Stimulated activated CD8-positive, alpha-beta memory T cell treated with anti-CD3 and anti-CD28 coated beads, Interleukin-15, amount 100 ng/mL, for 1 hour (primary cell): ENCODE measurements at regions not wholly inside any gene's neighbourhood (a gene's known extent, or its start where the extent isn't known, plus 50 kb on each side); places are given as distances from the start of the nearest gene placed in this dataset.
"Not testable (repeated sequence)": the region's sequence is repeated elsewhere in the genome, so short reads cannot be mapped to it uniquely, and the experiment has no call there.

Experiments
- DNase-seq: peaks from one replicate; pipeline ENCODE4 v3.0.0-alpha.2; 2020; ENCODE audit warnings: low read depth

GRCh38 chr3:5035113-5035512, 55.9 kb downstream of the BHLHE40 start:
- DNase-seq = no peak

DNA sequence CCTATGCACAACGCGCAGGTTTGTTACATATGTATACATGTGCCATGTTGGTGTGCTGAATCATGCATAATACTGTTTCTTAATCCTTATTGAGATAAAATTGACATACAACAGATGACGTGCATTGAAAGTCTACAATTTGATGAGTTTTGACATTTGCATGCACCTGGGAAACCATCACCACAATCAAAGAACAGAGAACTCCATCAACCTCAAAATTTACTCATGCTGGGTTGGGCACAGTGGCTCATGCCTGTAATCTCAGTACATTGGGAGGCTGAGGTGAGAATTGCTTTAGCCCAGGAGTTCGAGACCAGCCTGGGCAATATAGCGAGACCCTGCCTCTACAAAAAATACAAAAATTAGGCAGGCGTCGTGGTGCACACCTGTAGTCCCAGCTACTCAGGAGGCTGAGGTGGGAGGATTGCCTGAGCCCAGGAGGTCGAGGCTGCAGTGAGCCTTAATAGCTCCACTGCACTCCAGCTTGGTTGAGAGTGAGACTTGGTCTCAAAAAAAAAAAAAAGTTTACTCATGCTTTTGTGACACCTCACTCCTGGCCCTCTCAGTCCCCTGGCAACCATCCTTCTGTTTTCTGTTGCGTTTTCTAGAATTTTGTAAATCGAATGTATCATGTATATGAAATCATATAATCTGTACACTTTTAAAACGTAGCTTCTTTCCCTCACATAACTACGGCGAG, 56.6 kb downstream of the BHLHE40 start:
- no peak for DNase-seq

DNA sequence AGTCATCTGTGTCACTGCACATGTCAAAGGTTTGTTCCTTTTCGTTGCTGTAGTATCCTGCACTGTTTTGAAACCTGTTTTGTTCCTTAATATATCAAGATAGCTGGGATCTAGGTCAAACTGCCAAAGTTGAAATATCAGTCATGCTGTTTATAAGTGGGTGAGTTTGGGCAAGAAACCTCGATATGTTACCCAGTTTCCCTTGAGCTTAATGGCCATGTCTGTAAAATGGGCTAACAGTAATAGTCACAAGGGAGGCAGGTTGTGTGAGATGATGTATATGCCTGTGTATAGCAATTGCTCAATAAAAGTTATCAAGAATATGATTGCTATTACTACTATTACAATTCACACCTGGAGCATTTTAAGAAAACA, 57.1 kb downstream of the BHLHE40 start:
- no peak for DNase-seq

DNA sequence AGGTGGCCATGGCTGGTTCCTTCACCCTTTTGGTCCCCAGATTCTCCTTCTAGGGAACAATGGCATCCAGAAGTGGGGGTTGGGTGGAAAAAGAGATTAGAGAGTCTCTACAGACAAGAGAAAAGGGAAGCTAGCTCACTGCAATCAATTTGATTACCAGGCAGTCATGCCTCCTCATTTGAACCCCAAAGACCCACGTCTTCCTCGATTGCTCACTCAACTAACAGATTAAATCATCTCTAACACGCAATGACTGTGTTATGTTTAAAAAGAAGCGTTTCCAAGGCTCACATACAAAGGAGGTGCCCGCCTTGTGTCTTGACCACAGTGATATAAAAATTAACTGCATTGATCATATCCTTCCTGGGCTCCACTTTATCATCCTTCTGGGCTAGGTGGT, 57.6 kb downstream of the BHLHE40 start:
- no peak for DNase-seq

- DNase-seq = no peak
Measured at GRCh38 chr3:5039585-5039984, 60.3 kb downstream of the BHLHE40 start.

GRCh38 chr3:5041315-5041714, 62.1 kb downstream of the BHLHE40 start:
- no peak for DNase-seq

DNA sequence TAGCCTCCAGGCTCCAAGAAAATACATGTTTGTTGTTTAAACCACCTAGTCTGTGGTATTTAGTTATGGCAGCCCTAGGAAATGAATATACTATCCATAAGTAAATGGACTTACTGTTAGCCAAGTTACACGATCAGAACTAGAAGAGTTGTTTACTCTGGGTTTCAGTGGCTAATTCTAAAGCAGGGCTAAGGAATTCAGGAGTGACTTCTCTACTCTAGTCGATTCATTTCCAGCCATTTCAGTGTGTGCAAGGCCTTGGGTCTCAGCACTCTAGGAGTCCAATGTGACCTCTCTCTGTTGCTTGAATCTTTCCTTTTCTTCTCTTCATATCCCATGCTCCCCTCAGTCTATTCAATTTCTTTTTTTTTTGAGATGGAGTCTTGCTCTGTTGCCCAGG, 66.7 kb downstream of the BHLHE40 start:
- DNase-seq = no peak

DNA sequence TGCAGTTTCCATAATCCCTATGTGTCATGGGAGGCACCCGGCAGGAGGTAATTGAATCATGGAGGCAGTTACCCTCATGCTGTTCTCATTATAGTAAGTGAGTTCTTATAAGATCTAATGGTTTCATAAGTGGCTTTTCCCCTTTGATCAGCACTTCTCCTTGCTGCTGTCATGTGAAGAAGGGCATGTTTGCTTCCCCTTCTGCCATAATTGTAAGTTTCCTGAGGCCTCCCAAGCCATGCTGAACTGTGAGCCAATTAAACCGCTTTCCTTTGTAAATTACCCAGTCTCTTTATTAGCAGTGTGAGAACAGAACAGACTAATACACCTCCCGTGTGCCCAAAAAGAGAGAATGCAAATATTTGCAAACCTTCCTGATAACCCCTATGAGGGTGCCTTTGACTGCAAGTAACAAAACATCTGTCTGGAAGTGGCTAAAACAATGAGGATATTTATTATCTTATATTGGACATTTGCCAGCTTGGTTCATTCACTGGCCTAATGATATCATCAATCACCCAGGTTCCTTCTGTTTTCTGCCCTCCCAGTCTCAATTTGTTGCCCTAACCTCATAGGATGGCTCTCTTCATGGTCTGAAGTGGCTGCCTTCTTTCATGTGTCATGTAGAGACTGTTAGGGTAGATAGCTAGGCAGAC, 68.7 kb downstream of the BHLHE40 start:
- no peak for DNase-seq

DNA sequence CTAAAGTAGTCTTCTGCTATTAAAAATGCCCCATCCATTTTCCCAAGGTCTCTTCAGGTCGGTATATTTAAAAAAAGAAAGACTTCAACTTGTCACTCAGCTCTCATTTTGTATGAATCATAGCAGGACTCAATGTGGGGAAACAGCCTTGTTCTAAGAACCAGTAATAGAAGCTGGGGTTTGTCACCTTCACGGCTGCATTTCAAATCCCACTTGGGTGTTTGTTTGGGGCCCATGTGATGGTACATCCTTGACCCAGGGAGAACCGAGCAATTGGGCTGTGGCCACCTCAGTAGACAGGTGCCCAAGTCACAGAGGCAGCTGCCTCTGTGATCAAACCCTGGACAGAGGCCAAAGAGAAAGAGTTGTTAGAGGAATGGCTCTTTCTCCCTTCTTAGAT, 70.3 kb upstream of the ARL8B start:
- no peak for DNase-seq

- no peak for DNase-seq
Measured at GRCh38 chr3:5052247-5052646, 69.8 kb upstream of the ARL8B start.

GRCh38 chr3:5053021-5053831, 68.9 kb upstream of the ARL8B start:
- no peak for DNase-seq

GRCh38 chr3:5054098-5054497, 68.0 kb upstream of the ARL8B start:
- DNase-seq = no peak

DNA sequence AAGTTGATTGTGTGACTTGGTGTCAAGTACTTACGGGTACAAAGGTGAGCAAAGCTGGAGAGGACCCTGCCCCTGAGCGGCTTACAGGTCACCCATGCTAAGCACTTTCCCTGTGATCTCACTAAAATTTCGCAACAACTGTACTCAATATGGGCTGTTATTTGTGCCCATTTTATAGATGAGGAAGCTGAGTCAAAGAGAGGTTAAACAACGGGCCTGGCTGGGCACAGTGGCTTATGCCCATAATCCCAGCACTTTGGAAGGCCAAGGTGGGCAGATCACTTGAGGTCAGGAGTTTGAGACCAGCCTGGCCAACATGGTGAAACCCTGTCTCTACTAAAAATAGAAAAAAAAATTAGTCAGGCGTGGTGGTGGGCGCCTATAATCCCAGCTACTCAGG, 67.5 kb upstream of the ARL8B start:
- not testable (repeated sequence) for DNase-seq

DNA sequence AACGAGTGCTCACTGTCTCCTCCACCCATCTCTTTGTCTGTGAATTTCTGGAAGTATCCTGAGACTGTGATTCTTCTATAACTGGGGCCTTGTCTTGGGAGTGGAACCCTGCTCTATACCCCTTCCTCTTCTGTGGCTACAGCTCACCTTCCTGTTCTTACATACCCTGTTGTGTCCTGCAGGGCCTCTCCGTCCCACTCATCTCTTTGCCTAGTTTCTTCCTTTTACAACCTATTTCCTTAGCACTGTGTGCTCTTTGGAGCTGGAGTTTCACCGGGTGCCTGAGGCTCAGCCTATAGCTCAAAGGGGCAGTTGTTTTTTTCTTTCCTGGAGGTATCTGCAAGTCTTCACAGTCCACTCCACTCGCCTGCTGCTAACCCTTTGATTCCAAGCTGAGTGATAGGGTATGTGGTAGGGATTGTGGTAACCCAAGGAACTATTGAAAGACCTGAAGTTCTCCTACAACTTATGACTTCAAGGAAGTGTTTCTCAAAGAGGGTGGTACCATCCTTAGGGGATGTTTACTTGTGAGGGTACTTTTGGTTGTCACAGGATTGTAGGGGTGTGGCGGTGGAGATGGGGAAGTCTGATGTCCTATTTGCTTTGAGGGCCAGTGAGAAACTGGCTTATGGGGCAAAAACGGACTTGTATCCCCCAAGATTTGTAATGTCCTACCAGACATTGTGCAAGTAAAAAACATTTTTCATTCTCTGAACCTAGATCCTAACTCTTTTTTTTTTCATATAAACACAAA, 66.6 kb upstream of the ARL8B start:
- DNase-seq = no peak

- no peak for DNase-seq
Measured at GRCh38 chr3:5056111-5056391, 66.0 kb upstream of the ARL8B start.

DNA sequence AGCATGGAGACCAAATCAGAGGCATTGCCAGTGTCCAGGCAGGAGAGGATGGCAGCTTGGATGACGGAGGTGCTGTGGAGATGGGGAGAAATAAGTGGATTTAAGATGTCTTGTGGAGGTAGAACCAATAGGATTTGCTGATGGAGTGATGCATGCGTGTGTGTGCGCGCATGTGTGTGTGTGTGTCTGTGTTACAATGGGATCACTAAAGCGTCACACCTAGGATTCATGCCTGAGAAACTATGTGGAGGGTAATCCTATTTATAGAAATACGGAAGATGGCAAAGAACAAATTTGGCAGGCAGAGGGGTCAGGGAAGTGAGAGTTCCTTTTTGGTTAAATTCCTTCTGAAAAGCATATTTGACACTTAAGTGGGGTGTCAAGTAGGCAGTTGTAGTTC, 64.8 kb upstream of the ARL8B start:
- no peak for DNase-seq

GRCh38 chr3:5057857-5058324, 64.2 kb upstream of the ARL8B start:
- DNase-seq = peak; percentile 49

- no peak for DNase-seq
Measured at GRCh38 chr3:5058471-5058951, 63.6 kb upstream of the ARL8B start.

DNA sequence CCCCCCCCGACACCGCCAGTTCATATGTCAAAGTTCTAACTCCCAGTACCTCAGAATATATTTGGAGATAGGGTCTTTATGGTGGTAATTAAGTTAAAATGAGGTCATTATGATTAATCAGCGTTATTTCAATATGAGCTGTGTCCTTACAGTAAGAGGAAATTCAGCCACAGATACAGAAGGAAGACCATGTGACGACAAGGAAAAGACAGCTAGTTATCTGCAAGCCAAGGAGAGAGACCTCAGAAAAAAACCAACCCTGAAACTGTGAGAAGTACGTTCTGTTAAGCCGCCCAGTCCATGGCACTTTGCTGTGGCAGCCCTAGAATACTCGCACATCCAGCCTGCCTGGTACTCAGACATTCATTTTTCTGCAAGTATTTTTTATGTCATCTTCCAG, 62.3 kb upstream of the ARL8B start:
- DNase-seq = no peak

- no peak for DNase-seq
Measured at GRCh38 chr3:5061218-5061569, 60.9 kb upstream of the ARL8B start.

GRCh38 chr3:5063724-5064123, 58.4 kb upstream of the ARL8B start:
- DNase-seq = no peak

DNA sequence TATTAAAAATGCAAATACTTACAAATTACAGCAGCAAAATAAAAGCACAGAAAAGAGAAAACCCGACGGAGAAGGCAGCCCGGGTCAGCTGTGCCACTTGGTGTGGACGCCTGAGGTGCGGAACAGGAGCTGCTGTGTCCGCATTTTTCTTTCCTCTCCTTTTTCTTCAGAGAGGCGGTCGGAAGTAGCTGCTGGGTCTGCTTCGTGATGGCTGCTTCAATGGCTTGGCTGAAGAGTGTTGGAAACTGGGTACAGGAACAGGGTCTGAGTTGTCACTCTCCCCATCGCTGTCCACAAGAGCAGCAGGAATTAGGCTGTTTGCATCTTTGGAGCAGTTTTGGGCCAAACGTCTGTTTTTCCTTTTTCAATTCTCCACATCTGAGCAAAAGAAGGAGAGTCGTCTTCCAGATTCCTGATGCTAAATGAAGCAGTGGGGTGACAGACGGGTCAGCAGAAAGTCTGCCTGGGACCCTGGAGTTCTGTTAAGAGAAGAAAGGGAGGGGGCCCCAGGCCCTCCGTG, 53.5 kb upstream of the ARL8B start:
- no peak for DNase-seq
